ENCODE measurements at regions not wholly inside any gene's neighbourhood (a gene's known extent, or its start where the extent isn't known, plus 50 kb on each side); places are given as distances from the start of the nearest gene placed in this dataset.

DNA sequence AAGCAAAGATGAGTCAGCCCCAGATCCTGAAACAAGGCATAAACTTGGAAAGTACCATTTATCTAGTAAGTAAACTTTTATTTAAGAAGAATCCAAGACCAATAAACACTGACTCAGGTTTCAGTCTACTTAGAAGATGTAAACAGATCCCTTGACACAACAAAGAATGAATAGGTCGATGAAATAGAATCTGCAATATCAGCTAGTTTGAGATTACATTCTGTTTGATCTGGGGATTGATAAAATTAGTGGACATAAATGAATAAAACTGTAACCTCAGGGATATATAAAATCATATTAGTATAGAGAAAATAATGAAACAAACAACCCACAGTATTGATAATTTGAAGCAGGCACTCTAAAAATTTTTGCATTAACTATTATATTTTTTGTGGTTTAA, 708.9 kb downstream of the FAM181B start:
- no peak for FAIRE-seq
- DNase-seq (ENCODE audit: insufficient read length, low spot score): no peak
- TF ChIP-seq, protein P1, sequence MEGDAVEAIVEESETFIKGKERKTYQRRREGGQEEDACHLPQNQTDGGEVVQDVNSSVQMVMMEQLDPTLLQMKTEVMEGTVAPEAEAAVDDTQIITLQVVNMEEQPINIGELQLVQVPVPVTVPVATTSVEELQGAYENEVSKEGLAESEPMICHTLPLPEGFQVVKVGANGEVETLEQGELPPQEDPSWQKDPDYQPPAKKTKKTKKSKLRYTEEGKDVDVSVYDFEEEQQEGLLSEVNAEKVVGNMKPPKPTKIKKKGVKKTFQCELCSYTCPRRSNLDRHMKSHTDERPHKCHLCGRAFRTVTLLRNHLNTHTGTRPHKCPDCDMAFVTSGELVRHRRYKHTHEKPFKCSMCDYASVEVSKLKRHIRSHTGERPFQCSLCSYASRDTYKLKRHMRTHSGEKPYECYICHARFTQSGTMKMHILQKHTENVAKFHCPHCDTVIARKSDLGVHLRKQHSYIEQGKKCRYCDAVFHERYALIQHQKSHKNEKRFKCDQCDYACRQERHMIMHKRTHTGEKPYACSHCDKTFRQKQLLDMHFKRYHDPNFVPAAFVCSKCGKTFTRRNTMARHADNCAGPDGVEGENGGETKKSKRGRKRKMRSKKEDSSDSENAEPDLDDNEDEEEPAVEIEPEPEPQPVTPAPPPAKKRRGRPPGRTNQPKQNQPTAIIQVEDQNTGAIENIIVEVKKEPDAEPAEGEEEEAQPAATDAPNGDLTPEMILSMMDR (IDR thresholded peaks at IDR 0.05; ENCODE audit: insufficient read depth, missing control alignments): no peak

DNA sequence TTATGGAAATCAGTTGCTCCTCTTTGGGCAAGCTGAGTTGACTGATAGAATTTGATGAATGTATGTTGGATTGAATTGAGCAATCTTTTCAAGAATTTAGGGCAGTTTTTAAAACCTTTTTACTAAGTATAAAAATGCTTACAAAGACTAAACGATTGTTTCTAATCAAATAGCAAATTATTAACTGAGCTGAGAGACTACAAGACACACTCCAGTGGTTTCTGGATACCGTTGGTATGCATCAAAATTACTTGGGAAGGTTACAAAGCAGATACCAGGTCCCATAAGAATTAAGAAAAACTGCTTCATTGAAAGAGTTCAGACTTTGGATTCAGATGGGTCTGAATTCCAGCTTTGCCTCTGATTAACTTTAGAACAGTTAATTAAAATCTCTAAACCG, 721.4 kb downstream of the FAM181B start:
- no peak for FAIRE-seq
- TF ChIP-seq, protein P1 (IDR thresholded peaks at IDR 0.05; ENCODE audit: insufficient read depth, missing control alignments): no peak
- no peak for DNase-seq (ENCODE audit: insufficient read length, low spot score)

DNA sequence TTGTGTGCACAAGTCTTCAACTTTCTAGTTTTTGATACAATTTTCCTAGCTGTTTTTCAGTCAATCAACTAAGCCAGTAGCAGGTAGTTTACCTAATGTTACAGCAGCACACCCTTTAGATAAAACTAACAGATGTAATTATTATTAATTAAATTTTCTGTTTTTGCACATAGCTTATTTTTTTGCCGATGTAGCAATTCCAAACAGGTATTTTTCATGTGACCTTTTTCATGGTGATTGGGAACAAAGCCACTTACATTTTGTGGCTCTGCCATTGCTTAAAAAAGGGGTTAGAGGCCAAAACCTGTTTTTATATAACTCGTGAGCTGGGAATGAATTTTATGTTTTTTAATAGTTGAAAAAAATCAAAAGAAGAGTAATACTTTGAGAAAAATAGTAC, 724.5 kb downstream of the FAM181B start:
- DNase-seq (ENCODE audit: insufficient read length, low spot score): no peak
- TF ChIP-seq, protein P1 (IDR thresholded peaks at IDR 0.05; ENCODE audit: insufficient read depth, missing control alignments): no peak
- no peak for FAIRE-seq

DNA sequence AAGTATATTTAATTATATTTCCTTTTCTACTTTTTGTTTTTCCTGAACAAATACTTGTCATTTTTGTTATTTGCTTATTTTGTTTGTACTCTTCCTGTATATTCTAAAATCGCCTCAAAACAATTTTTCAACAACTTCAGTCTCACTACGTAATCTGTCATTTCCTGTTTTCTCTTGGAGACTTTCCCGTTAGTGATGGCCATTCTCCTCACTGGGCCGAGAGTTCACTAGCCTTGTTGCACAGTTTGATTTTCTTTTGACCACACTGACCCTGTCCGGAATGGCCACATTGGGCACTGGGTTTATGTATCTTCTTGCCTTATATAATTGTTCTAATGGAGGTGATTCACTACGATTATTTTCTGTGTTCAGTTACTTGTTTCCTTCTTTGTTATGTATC, 726.1 kb downstream of the FAM181B start:
- FAIRE-seq: no peak
- TF ChIP-seq, protein P1 (IDR thresholded peaks at IDR 0.05; ENCODE audit: insufficient read depth, missing control alignments): no peak

DNA sequence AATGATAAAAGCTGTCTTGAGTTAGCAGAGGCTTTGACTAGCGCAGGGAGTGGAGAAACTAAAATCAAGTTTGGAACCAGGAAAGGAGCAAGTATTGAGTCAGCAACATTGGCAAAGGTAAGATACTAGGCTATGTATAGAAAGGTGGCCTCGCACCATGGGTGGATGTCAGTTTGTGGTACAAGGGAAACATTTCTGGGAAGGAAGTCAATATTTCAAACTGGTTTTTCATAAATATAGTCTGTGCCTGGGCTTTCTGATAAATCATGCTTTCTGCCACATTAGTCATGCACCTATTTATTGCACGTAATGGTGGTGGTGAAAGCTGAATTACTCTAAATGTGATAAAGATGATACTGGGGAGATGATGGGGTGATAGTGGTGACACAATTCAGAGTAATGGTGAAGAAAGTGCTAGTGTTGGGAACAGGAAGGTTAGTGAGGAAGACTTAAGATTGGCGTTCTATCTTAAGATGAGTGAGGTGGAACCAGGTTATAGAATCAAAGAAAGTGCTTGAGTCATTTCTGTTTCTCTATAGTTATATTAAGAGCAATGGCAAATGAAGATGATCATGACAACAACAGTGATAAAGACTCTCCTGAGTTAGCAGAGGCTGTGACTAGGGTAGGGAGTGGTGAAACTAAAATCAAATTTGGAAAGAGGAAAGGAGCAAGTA, 729.0 kb downstream of the FAM181B start:
- no peak for DNase-seq (ENCODE audit: insufficient read length, low spot score)
- TF ChIP-seq, protein P1 (IDR thresholded peaks at IDR 0.05; ENCODE audit: insufficient read depth, missing control alignments): no peak
- no peak for FAIRE-seq

More for the DNA sequence above, 726.1 kb downstream of the FAM181B start:
- DNase-seq (ENCODE audit: insufficient read length, low spot score): no peak

DNA sequence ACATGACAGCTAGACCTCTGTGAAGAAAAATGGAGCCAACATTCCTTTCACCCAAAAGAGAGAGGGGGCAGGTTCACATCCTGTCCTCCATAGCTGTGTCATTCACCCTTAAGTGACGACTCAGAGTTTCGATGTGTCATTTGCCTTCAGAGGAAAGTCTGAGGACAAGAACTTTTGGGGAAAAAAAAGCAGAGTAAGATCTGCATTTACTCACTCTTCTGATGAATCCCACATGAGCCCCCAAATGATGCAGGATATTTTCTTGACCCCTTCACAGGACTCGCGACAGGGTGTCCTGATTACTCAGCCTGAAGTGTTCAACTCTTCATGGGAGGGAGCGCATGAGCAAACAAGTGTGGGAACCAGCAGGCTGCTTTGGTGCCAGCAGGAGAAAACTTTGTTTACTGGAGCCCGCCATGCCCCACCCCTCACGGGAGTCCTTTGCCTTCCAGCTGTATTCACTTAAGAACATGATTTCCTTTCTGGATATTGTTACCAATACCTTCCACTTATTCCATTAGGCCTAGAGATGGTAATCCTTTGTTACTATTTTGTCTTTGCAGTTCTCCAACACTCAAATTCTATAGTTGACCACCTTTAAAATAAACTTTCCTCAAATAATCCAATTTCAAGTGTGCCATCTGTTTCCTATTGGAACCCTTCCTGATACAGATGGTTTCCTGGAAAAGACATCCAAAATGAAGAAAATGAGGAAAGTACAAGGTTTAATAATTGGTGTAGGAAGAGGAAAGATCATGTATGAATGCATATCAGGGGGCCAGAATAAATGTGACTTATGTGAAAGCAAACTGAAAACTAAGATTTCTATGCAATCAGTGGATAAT, 729.8 kb downstream of the FAM181B start:
- TF ChIP-seq, protein P1 (IDR thresholded peaks at IDR 0.05; ENCODE audit: insufficient read depth, missing control alignments): no peak
- DNase-seq (ENCODE audit: insufficient read length, low spot score) (no peak), FAIRE-seq (no peak)

DNA sequence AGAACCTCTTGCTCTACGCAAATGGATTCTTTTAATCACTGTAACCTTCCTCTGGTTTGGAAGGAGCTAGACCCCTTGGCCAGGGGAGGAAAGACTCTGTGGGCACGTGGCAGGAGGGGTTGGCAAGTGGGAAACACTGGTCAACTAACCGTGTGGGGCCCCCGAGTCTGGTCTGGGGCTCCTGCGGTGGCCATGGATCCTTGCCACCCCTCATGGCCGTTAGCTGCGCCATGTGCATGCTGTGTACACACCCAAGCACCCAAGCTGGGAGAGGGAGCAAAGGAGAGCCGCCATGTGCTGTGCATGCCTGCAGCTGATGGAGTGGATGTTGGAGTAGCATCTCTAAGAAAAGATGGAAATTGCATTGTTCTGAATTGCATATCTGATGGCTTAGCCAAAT, 730.6 kb downstream of the FAM181B start:
- FAIRE-seq (no peak), DNase-seq (ENCODE audit: insufficient read length, low spot score) (no peak)
- TF ChIP-seq, protein P1 (IDR thresholded peaks at IDR 0.05; ENCODE audit: insufficient read depth, missing control alignments): no peak
